ENCODE measurements at regions not wholly inside any gene's neighbourhood (a gene's known extent, or its start where the extent isn't known, plus 50 kb on each side); places are given as distances from the start of the nearest gene placed in this dataset.

DNA sequence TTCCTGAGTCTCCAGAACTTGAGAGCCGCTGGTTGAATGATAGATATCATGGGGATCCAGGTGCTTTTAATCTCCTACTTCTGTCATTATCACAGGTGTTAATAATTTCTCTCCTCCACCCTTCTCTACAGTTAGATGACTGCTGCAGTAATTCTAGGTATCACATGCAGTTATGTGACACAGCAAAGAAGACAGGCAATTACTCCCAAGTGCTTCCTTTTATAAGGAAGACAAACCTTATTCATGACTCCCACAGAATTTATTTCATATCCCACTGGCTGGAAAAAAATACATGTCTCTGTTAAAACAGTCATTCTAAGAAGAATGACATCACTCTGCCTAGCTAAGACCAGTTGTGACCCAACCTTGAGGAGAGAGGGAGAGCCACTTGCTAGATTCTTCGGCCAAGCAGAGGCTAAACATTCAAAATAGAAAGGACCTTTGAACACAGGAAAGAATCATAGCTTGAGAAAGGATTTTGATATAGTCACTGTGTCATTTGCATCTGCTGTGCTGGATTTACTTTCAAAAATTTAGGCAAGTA is 500.6 kb downstream of the SI start:
- CTCF ChIA-PET: no interaction called here
- POLR2A ChIA-PET (ENCODE audit: low non-redundant PET): no interaction called here
- intact Hi-C loops (cut with micrococcal nuclease; ENCODE audit: unreplicated experiment): no loop called here
- Histone ChIP-seq H3K4me1 (ENCODE audit: insufficient read depth, low read length, poor library complexity, severe bottlenecking) (no peaks in the 10 kb centered on the region), H3K36me3 (ENCODE audit: insufficient read depth, low read length, poor library complexity, severe bottlenecking) (no peaks in the 10 kb centered on the region), H3K4me3 (ENCODE audit: low read depth, low read length, poor library complexity, severe bottlenecking) (no peak overlapping the region), H3K9me3 (ENCODE audit: low read depth, low read length, poor library complexity, severe bottlenecking) (no peaks in the 10 kb centered on the region), H3K27me3 (replicated peaks; ENCODE audit: insufficient read depth, low read depth, low read length, poor library complexity) (no peaks in the 10 kb centered on the region), H3K27ac (ENCODE audit: low read depth, low read length, poor library complexity, severe bottlenecking) (no peak overlapping the region)
- no peak for DNase-seq (ENCODE audit: low spot score)
- BruUV-seq (replicated peaks): no TSS peak
- TF ChIP-seq CTCF (conservative IDR thresholded peaks at IDR 0.05; ENCODE audit: low read depth, low read length) (no peak), EZH2 (IDR thresholded peaks at IDR 0.05; ENCODE audit: borderline replicate concordance, low read depth, low read length, poor library complexity, severe bottlenecking) (no peak)

DNA sequence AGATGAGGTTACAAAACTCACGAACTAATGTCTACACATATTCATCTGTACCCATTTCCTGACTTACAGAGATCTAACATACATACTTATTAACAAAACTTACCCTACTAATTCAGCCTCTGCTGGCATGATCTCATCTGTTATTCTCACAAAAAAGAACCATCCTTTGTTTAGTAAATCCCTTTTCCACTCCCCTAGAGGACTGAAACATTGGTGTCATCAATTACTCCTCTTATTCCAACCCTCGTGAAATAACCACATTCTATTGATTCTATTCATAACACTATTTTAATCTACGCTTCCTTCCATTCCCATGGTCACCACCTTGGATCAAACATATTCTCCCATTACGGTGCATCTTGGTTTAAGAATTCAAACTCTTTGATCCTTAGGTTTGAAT is 505.9 kb downstream of the SI start:
- H3K9me3 ChIP-seq (ENCODE audit: low read depth, low read length, poor library complexity, severe bottlenecking): no peaks in the 10 kb centered on the region
- no peaks in the 10 kb centered on the region for H3K4me1 ChIP-seq (ENCODE audit: insufficient read depth, low read length, poor library complexity, severe bottlenecking)
- ChIA-PET CTCF (no interaction called here), POLR2A (ENCODE audit: low non-redundant PET) (no interaction called here)
- no peaks in the 10 kb centered on the region for H3K36me3 ChIP-seq (ENCODE audit: insufficient read depth, low read length, poor library complexity, severe bottlenecking)
- H3K27me3 ChIP-seq (replicated peaks; ENCODE audit: insufficient read depth, low read depth, low read length, poor library complexity): no peaks in the 10 kb centered on the region
- intact Hi-C loops (cut with micrococcal nuclease; ENCODE audit: unreplicated experiment): no loop called here
- BruUV-seq (replicated peaks): no TSS peak
- H3K4me3 ChIP-seq (ENCODE audit: low read depth, low read length, poor library complexity, severe bottlenecking): no peak overlapping the region
- DNase-seq (ENCODE audit: low spot score): no peak
- TF ChIP-seq EZH2 (IDR thresholded peaks at IDR 0.05; ENCODE audit: borderline replicate concordance, low read depth, low read length, poor library complexity, severe bottlenecking) (no peak), CTCF (conservative IDR thresholded peaks at IDR 0.05; ENCODE audit: low read depth, low read length) (no peak)
- H3K27ac ChIP-seq (ENCODE audit: low read depth, low read length, poor library complexity, severe bottlenecking): no peak overlapping the region

DNA sequence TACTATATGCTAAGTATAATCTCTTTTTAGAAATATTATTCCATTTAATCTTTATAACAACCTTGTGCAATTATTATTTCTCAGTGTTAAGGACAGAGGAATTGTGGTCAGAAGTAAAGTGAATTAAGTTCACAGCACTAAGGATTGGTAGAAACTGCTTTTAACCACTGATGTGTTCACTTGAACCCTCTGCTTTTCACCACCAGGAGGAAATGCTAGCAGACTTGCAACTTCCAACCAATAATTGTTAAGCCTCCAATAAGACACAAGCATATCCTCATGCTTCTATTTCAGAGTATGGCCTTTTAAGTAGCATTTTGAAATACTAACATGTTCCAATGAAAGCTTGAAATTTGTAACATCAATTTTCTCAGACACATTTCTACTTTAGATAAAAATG is 527.4 kb downstream of the SI start:
- no peak for DNase-seq (ENCODE audit: low spot score)
- no peak overlapping the region for H3K4me3 ChIP-seq (ENCODE audit: low read depth, low read length, poor library complexity, severe bottlenecking)
- no peaks in the 10 kb centered on the region for H3K9me3 ChIP-seq (ENCODE audit: low read depth, low read length, poor library complexity, severe bottlenecking)
- no TSS peak for BruUV-seq (replicated peaks)
- intact Hi-C loops (cut with micrococcal nuclease; ENCODE audit: unreplicated experiment): no loop called here
- no peaks in the 10 kb centered on the region for H3K27me3 ChIP-seq (replicated peaks; ENCODE audit: insufficient read depth, low read depth, low read length, poor library complexity)
- no peaks in the 10 kb centered on the region for H3K4me1 ChIP-seq (ENCODE audit: insufficient read depth, low read length, poor library complexity, severe bottlenecking)
- no peak for TF ChIP-seq CTCF (conservative IDR thresholded peaks at IDR 0.05; ENCODE audit: low read depth, low read length)
- no peak for TF ChIP-seq EZH2 (IDR thresholded peaks at IDR 0.05; ENCODE audit: borderline replicate concordance, low read depth, low read length, poor library complexity, severe bottlenecking)
- ChIA-PET CTCF (no interaction called here), POLR2A (ENCODE audit: low non-redundant PET) (no interaction called here)
- H3K36me3 ChIP-seq (ENCODE audit: insufficient read depth, low read length, poor library complexity, severe bottlenecking): no peaks in the 10 kb centered on the region
- no peak overlapping the region for H3K27ac ChIP-seq (ENCODE audit: low read depth, low read length, poor library complexity, severe bottlenecking)

Measured in A673 (cell line).